ENCODE measurements at regions not wholly inside any gene's neighbourhood (a gene's known extent, or its start where the extent isn't known, plus 50 kb on each side); places are given as distances from the start of the nearest gene placed in this dataset.
"Not testable (repeated sequence)": the region's sequence is repeated elsewhere in the genome, so short reads cannot be mapped to it uniquely, and the experiment has no call there.

DNA sequence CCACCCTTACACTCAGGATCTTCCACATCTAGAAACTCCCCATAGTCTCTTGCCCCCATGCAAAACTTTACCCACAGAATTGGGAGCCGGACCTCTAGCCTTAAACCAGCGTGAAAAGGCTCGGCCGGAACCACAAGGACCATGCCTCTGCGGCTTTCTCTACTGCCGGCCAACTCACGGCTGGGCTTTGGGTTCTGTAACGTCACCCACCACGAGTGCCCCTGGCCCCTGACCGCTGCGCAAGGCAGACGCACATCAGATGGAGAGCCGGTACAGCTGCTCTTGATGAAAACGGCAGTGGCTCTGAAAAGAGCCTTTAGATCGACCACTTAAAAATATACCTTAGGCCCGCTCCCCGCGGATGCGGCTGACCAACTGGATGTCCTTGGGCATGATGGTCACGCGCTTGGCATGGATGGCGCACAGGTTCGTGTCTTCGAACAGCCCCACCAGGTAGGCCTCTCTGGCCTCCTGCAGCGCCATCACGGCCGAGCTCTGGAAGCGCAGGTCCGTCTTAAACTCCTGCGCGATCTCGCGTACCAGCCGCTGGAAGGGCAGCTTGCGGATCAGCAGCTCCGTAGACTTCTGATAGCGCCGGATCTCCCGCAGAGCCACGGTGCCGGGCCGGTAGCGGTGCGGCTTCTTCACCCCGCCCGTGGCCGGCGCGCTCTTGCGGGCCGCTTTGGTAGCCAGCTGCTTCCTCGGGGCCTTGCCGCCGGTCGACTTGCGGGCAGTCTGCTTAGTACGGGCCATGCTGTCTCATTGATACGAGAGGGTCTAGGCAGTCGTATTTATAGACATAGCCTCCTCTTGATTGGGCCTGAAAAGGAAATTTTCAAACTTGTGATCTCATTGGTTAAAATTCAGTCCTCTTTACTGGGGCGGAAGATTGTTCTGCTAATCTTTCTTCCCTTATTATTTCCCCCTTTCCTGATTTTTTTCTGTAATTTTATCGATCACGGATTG lies 66.3 kb downstream of the FAM72C start:
- H2BK15ac ChIP-seq (ENCODE audit: low read length); H3K9ac ChIP-seq (replicated peaks in 1 of 4; ENCODE audit: extremely low read depth in 1 of 4, low read depth in 3 of 4, low read length in 3 of 4); H3K79me1 ChIP-seq (ENCODE audit: low read depth, low read length); H3K27me3 ChIP-seq (replicated peaks in 1 of 4; ENCODE audit: control insufficient read depth in 3 of 4, extremely low read depth in 1 of 4, insufficient read depth in 3 of 4, low read length in 3 of 4); POLR2A ChIA-PET (ENCODE audit: partially characterized antibody); H3K23ac ChIP-seq (ENCODE audit: insufficient read length); FAIRE-seq; H4K5ac ChIP-seq (ENCODE audit: insufficient read length, low read depth, low read length); H3K27ac ChIP-seq (ENCODE audit: low read depth, low read length); H2BK12ac ChIP-seq (ENCODE audit: low read depth, low read length); H3K9me3 ChIP-seq (ENCODE audit: insufficient read depth in 2 of 2, low read depth in 1 of 2, low read length in 1 of 2); H3K4ac ChIP-seq (replicated peaks; ENCODE audit: insufficient read length, low read depth, low read length); H4K20me1 ChIP-seq (replicated peaks in 1 of 2; ENCODE audit: control insufficient read depth in 1 of 2, insufficient read depth in 2 of 2, low read length in 2 of 2); H2BK120ac ChIP-seq (replicated peaks; ENCODE audit: low read depth, low read length); H3K23me2 ChIP-seq (ENCODE audit: low read depth, low read length); CTCF ChIA-PET (ENCODE audit: partially characterized antibody); H3K79me2 ChIP-seq (ENCODE audit: control insufficient read depth in 1 of 2, insufficient read depth in 2 of 2, low read length in 2 of 2); H3K56ac ChIP-seq (replicated peaks; ENCODE audit: insufficient read length, low read depth, low read length); H3K14ac ChIP-seq (ENCODE audit: insufficient read length); H3K18ac ChIP-seq (ENCODE audit: extremely low read depth, low read length); H3K4me1 ChIP-seq (replicated peaks in 1 of 4; ENCODE audit: control insufficient read depth in 3 of 4, insufficient read depth in 4 of 4, low read length in 3 of 4); H2BK20ac ChIP-seq (ENCODE audit: low read length); H2AK5ac ChIP-seq (ENCODE audit: low read depth, low read length); H4K8ac ChIP-seq (ENCODE audit: extremely low read depth, insufficient read depth, low read length); H3K4me2 ChIP-seq (ENCODE audit: insufficient read depth in 1 of 2, low read depth in 2 of 2, low read length in 2 of 2); H4K91ac ChIP-seq (replicated peaks; ENCODE audit: insufficient read length, low read length); H2BK5ac ChIP-seq (ENCODE audit: low read depth, low read length); H2AFZ ChIP-seq (ENCODE audit: low read length); H3K36me3 ChIP-seq (ENCODE audit: control insufficient read depth in 2 of 4, insufficient read depth in 4 of 4, low read length in 3 of 4): not testable (repeated sequence)
- DNase-seq (ENCODE audit: low read depth in 1 of 2, low spot score in 2 of 2), result peak in 1 of 2 experiments; percentile 51
- H3K4me3 ChIP-seq (ENCODE audit: extremely low read depth in 1 of 4, insufficient read depth in 2 of 4, low read depth in 3 of 4, low read length in 4 of 4), result peak overlapping the region in 1 of 4 experiments; percentile 30; a peak in 1 of 8 replicates
- WGBS, 2 experiments (ENCODE audit: extremely low coverage in 1 of 2, insufficient coverage in 1 of 2, insufficient read length in 1 of 2, insufficient replicate concordance in 2 of 2, low coverage in 1 of 2, low lambda C conversion rate in 2 of 2, missing lambda C conversion rate in 1 of 2), result 89% methylated on average over 10 of the region's 62 CpGs; no CpG with 5 or more reads in 1 of the 2 experiments

DNA sequence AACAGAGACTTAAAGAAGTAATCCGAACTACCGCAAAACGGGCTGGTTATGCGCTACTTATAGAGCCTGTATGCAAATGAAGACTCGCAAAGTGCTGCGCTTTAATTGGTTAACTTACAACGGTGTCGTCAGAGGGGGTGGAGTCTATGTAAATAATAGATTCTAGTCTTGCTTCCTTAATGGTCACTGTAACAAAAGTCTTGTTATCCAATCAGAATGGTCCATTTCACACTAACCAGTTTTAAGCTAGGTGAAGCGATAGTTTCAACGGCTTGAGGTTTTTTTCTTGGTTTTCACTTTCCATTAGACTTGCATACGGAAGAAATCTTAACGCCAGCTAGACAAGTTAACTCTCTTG lies 67.2 kb downstream of the FAM72C start:
- not testable (repeated sequence) for H2BK20ac ChIP-seq (ENCODE audit: low read length)

More for the DNA sequence above, 67.2 kb downstream of the FAM72C start:
- H3K23me2 ChIP-seq (ENCODE audit: low read depth, low read length); H3K56ac ChIP-seq (replicated peaks; ENCODE audit: insufficient read length, low read depth, low read length); CTCF ChIA-PET (ENCODE audit: partially characterized antibody); H3K36me3 ChIP-seq (ENCODE audit: control insufficient read depth in 2 of 4, insufficient read depth in 4 of 4, low read length in 3 of 4); H3K14ac ChIP-seq (ENCODE audit: insufficient read length); H2AK5ac ChIP-seq (ENCODE audit: low read depth, low read length); H3K18ac ChIP-seq (ENCODE audit: extremely low read depth, low read length); H3K4me2 ChIP-seq (ENCODE audit: insufficient read depth in 1 of 2, low read depth in 2 of 2, low read length in 2 of 2); H2BK12ac ChIP-seq (ENCODE audit: low read depth, low read length); H4K8ac ChIP-seq (ENCODE audit: extremely low read depth, insufficient read depth, low read length); H3K79me2 ChIP-seq (ENCODE audit: control insufficient read depth in 1 of 2, insufficient read depth in 2 of 2, low read length in 2 of 2); H3K27me3 ChIP-seq (replicated peaks in 1 of 4; ENCODE audit: control insufficient read depth in 3 of 4, extremely low read depth in 1 of 4, insufficient read depth in 3 of 4, low read length in 3 of 4); H3K9me3 ChIP-seq (ENCODE audit: insufficient read depth in 2 of 2, low read depth in 1 of 2, low read length in 1 of 2); H2BK120ac ChIP-seq (replicated peaks; ENCODE audit: low read depth, low read length); H3K27ac ChIP-seq (ENCODE audit: low read depth, low read length); H2AFZ ChIP-seq (ENCODE audit: low read length); H4K91ac ChIP-seq (replicated peaks; ENCODE audit: insufficient read length, low read length); H3K4ac ChIP-seq (replicated peaks; ENCODE audit: insufficient read length, low read depth, low read length); POLR2A ChIA-PET (ENCODE audit: partially characterized antibody); FAIRE-seq; H3K79me1 ChIP-seq (ENCODE audit: low read depth, low read length); H3K4me1 ChIP-seq (replicated peaks in 1 of 4; ENCODE audit: control insufficient read depth in 3 of 4, insufficient read depth in 4 of 4, low read length in 3 of 4); H2BK15ac ChIP-seq (ENCODE audit: low read length); H4K20me1 ChIP-seq (replicated peaks in 1 of 2; ENCODE audit: control insufficient read depth in 1 of 2, insufficient read depth in 2 of 2, low read length in 2 of 2); H3K23ac ChIP-seq (ENCODE audit: insufficient read length); DNase-seq (ENCODE audit: low read depth in 1 of 2, low spot score in 2 of 2); H4K5ac ChIP-seq (ENCODE audit: insufficient read length, low read depth, low read length); H2BK5ac ChIP-seq (ENCODE audit: low read depth, low read length); H3K9ac ChIP-seq (replicated peaks in 1 of 4; ENCODE audit: extremely low read depth in 1 of 4, low read depth in 3 of 4, low read length in 3 of 4); H3K4me3 ChIP-seq (ENCODE audit: extremely low read depth in 1 of 4, insufficient read depth in 2 of 4, low read depth in 3 of 4, low read length in 4 of 4): not testable (repeated sequence)
- 94% methylated on average over 6 of the region's 12 CpGs; no CpG with 5 or more reads in 1 of the 2 experiments for WGBS, 2 experiments (ENCODE audit: extremely low coverage in 1 of 2, insufficient coverage in 1 of 2, insufficient read length in 1 of 2, insufficient replicate concordance in 2 of 2, low coverage in 1 of 2, low lambda C conversion rate in 2 of 2, missing lambda C conversion rate in 1 of 2)
